T-helper 9 cell (primary cell): ENCODE measurements at regions not wholly inside any gene's neighbourhood (a gene's known extent, or its start where the extent isn't known, plus 50 kb on each side); places are given as distances from the start of the nearest gene placed in this dataset.
"Not testable (repeated sequence)": the region's sequence is repeated elsewhere in the genome, so short reads cannot be mapped to it uniquely, and the experiment has no call there.

ENCODE experiments used
- DNase-seq: peaks from one replicate; pipeline ENCODE4 v3.0.0-alpha.2; 2020

DNA sequence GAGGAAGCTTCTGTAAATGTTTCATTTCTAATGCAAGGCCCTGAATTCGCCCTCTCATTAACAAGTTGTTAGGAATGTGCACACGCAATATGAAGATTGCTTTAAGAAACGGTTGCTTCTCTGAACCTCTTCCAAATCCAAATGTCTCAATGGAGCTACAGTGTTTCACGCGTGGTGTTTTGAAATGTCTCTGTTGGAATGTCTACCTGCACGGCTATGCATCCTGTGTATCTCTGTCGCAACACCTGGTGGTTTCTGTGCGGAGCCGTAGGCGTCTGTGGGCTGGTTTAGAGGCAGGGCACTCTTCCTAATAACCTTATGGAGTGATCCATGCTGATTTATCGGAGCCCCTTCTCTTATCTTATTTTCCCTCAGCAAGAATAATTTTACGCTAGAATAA is 1584.2 kb upstream of the SLC10A2 start:
- no peak for DNase-seq

DNA sequence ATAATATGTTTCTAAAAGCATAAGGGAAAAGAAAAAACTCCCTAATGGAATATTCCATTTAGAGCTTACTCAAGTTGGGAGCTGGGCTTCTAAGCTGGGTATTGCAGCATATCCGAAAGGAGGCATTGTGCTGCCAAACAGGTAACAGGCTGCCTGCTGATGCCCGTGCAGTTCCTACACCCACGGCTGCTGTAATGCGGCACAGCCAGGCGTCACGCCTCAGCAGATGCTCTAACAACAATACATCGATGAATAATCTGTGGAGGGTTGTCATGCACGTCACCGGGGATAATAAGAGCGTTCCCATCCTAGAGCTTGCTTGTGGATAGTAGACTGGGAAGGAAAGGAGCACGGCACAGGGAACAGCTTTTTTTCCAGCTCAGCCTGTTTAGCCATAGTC is 1582.1 kb upstream of the SLC10A2 start:
- DNase-seq = no peak

DNA sequence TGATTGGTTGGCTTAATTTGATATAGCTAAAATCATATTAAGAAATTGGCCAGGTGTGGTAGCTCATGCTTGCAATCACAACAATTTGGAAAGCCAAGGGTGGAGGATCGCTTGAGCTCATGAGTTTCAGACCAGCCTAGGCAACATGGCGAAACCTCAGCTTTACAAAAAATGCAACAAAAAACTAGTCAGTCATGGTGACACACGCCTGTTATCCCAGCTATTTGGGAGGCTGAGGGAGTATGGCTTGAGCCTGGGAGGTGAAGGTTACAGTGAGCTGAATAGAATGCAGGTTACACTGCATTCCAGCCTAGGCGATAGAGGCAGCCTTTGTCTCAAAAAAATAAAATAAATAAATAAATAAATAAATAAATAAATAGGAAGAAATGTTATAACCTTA is 1579.6 kb upstream of the SLC10A2 start:
- no peak for DNase-seq

DNA sequence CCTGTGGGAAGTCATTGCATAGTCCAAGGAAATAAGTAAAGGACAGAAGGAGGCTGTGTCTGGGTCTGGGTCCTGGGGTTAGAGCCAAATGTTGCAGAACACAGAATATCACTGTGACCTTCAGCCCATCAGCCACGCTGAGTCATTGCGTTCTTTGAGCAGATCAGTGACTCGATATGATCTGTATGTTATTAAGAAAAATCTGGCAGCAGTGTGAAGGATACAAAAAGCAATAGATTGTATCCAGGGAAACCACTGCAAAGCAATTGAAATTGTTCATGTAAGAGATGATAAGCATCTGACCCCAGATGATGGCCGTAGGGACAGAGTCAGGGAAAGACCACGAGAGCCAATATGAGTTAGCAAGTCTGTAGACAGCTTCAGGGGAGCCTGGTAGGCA is 1575.1 kb upstream of the SLC10A2 start:
- no peak for DNase-seq

DNA sequence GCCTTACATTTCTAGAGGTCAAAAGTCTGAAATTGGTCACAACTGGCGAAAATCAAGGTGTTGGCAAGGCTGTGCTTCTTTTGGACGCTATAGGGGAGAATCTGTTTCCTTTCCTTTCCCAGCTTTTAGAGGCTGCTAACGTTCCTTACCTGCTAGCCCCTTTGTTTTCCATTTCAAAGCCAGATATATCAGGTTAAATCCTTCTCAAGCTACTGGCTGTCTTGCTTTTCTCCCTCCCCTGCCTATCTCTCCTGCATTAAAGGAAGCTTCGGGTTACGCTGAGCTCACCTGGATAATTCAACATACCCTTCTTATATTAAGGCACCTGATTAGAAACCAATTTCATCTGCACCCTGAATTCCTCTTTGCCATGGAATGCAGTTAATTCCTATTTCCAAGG is 1569.7 kb upstream of the SLC10A2 start:
- no peak for DNase-seq

DNA sequence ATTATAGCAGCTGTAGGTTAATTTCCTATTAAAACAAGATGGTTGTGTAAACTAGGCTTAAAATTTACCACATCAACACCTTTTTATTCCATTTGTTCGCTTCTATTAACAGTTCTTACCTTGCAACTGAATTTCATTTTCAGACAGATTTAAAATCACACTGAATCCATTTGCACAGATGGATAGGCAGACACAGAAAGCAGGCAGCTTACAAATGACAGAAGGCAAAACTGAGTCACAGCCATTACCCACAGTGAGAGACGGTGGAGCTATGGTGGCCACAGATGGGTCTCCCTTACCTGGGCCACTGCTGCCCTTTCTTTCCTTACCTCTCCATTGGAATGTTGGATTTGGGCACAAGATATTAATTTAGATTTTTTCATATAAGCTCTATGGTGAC is 1567.8 kb upstream of the SLC10A2 start:
- no peak for DNase-seq

DNA sequence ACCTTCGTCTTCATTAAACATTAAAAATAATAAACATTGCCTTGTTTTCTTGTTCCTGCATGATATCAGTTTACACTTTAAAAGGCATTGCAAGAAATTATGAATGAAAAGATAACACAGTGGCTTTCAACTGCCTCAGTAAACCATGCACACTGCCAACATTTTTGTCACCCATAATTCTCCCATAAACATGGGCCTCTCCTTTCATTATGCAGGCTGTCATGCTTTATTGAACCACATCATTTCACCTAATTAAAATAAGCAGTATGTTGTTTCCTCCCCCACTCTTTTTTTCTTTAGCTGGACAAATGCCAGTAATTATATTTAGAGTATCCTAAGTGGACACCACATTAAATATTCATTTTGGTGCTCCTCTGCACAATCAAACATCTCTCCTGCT is 1566.5 kb upstream of the SLC10A2 start:
- no peak for DNase-seq

DNA sequence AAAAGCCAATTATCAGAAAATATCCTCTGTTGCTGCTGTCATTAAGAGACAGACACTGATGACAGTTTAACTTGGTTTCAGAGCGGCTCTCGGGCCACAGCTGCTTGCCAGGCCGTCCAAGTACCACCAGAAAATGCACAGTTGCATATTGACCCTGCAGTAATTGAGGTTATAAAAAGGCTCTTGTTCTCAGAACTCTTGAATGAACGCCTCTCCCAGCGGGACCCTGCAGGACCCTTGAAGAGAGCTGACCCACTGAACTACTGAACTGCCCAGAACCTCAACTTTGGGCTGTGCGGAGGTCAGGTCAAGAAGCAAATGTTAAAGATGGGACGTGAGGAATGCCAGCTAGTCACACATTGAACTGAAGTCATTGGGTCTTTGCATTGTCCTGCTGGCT is 1559.0 kb upstream of the SLC10A2 start:
- DNase-seq = no peak

DNA sequence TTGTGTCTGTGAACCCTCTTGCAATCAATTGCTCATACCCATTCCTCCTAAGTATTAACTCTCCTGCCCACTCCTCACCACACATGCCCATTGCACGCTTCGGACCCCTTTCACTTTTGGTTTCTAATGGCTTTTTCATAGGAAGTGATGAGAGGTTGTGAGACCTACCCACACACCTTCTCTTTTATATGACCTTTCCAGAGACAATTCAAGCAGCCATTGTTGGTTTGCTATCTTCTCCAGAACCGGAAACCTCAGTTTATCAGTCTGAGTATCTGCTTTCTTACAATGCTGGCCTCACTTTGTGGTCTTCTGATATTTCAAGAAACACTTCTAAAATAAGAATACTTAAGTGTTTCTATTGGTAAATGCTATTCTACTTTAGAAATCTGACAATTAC is 1550.8 kb upstream of the SLC10A2 start:
- DNase-seq = no peak

DNA sequence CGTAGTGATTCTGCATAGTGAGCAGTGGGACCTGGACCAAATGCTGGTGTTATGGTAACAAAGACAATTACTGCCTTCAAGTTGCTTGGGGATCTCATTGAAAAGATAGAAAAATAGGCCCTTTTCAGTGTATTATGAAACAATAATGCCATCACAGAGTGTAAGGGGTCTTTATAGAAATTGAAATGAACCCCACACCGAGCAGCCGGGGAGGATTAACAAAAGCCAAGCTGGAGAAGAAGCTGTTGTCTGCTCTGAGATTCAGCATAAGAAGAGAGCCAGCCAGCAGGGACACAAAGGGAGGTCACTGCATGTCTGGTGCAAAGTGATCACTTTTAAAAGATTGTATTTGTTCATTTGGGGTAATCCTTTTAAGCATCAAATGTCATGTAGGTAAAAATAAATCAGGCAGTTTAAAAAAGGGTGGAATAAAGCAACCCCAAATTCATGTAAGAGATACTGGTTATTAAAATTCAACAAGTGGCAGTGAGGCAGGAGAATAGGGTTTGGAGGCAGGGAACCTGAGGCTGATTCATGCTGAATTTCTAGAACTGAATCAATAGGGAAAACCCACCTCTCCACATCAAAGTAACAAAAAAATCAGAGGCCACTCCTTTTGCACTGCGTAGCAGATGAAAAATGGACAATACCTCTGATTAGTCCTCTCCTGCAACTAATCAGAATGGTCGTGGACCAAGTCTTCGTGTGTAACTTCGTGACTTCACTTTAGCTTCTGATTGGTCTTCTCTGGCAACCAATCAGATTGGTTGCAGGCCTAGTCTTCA is 1548.3 kb upstream of the SLC10A2 start:
- no peak for DNase-seq

DNA sequence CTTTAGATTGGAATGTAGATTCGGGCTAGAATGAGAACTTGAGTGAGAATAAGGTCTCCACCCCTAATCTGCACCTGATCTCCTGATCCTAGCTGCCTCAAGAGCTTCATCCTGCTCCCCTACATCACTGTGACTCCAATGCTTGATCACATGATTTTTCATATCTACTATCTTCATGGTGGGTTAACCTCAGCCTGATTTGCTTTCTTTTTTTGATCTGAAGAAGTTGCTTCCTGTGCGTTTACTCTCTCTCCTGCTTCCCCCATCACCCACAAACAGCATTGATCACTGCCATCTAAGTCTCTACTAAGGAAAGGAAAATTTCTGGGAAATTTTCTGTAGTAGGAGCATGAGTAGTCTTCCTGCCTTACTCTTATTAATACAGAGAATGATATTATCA is 1542.1 kb upstream of the SLC10A2 start:
- DNase-seq = no peak

DNA sequence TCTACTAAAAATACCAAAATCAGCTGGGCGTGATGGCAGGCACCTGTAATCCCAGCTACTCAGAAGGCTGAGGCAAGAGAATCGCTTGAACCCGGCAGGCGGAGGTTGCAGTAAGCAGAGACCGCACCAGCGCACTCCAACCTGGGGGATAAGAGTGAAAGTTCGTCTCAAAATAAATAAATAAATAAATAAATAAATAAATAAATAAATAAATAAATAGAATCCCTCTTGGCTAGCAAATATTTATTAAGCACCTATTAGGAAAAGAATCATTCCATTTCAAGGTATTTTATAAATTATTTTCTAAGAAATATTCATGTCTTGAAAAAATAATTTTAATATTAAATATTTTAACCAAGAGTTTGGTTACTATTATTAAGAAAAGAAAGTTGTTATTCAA is 1539.2 kb upstream of the SLC10A2 start:
- DNase-seq = not testable (repeated sequence)

DNA sequence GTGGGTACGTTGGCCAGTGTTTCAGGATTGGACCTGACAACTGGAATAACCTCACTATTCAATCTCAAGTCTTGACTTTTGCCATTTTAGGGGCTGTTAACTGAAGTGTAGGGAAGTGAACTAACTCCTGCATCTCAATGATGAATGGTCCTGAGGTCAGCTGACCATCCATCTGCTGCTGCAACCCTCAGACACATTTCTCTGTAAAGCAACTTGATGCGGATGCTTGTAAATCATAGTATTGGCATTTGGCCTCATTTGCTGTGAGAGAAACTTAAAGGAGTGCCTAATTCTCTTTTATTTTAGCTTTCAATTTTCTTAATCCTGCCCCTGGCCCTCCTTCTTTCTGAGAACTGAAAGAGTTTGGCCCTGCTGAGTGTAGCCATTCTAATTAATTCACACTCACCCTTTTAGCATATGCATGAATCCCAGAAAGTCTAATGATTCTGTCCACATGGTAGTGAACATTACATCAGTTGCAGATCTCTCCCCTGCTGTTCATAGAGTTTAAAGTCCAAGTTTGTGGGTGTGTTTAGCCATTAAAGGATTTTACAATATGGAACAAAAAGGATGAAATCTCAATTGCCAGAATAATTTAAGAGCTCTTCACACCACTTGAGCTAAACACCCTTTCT is 1531.4 kb upstream of the SLC10A2 start:
- no peak for DNase-seq

DNA sequence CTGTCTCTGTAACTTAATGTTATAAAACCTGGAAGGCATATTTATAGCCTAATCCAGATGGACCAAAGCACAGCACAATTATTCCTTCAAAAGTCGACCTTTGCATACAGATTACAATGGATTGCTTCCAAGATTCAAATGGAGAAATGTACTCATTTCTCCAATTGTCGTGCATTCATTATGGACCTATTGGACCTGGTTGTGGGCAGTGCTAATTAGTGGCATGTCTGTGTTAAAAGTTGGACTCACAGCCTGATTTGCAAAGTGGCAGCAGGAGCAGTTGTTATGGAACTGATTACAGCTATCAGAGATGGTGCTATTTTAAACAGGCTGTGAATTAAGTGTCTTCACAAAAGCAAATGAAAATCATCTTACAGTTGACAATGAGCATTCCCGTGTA is 1529.3 kb upstream of the SLC10A2 start:
- no peak for DNase-seq

DNA sequence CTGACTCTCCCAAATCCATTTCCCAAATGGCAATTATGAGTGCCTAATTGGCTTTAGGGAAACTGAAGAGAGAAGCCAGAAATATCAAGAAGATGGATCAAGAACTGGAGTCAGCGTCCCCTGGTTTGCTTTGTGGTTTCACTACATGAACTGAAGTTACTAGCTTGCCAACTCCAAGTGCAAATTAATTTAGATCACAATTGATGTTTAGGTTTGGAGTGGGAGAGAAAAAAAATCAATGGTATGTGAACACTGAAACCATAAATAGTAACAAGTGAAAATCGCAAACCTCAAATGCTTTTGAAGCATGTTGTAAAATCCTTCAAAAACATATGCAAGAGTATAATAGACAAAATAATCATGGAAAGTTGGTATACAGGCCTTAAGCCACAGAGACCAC is 1528.6 kb upstream of the SLC10A2 start:
- no peak for DNase-seq

DNA sequence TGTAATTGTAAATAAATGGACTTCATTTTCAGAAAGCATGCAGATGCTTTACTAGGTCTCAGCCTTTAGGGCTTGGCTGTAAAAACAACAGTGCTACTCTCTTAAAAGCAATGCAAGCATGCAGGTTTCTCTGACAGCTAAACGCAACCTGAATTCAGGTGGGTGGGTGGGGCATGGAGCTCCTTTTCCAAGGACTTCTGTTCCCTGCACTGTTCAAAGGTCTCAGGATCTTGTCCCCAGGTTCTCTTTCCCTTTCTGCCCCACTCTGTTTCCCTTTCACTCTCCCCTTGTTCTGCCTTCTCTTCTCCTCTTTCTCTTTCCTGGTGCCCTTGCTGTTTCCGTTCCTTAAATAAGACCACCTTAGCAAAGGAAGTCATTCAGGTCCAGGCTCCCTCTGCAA is 1527.5 kb upstream of the SLC10A2 start:
- no peak for DNase-seq

DNA sequence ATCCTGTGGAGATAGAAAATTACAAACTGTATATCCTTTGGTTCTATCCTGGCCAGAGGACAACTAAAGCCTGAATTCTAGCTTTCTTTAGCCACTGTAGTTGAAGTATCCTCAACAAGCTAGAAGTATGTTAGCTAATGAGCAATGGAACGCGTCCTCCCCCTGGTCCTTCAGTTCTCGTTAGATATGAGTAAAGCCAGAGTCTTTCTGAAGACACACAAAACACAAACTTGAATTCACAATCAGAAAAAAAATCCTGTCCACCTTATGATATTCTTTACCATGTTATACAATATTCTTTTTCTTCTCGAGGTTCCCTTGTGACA is 1527.0 kb upstream of the SLC10A2 start:
- no peak for DNase-seq

DNA sequence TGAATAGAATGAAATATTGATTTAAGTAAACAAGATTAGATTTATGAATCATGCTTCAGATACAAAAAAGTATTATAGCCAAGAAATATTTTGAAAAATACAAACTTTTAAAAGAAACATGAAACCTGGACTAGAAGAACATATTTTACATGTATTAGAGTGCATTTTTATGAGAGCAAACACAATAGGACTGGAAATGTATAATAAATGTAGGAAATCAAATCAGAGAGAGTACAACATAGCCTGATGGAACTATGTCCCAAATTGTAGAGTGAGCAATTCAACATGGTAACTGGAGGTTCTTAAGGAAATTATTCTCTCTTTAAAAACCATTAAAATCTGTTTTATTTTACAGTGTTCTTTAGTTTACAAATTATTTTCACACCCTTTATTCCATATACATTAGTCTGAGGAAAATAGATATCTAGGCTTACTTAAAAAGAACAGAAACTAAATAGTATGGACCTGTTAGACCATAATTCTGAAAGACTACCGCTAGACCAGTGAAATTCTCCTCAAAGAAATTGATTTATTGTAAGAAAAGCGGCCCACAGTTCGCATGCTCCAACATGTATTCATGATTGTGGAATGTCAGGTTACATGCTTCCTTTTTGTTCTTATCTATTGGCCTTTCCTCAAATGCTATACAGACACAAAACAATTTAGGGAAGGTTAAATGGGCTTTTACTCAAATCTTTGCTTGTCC is 1526.5 kb upstream of the SLC10A2 start:
- DNase-seq = no peak

DNA sequence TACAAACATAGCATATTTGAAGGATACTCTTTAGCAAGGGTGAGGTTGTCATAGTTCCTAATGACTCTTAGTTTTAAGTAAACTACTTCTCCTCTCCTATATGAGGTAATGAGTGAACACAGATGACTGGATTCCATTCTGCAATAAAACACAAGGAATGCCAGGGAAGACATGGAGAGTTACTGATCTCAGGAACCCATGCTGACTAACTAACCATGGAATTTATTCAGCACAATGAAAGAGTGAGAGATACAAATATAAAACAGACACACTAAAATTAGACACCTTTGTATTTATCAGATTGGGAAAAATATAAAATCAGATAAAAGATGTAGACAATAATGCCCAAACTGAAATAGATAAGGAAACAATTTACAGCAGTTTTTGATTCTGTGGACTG is 1525.9 kb upstream of the SLC10A2 start:
- DNase-seq = no peak

DNA sequence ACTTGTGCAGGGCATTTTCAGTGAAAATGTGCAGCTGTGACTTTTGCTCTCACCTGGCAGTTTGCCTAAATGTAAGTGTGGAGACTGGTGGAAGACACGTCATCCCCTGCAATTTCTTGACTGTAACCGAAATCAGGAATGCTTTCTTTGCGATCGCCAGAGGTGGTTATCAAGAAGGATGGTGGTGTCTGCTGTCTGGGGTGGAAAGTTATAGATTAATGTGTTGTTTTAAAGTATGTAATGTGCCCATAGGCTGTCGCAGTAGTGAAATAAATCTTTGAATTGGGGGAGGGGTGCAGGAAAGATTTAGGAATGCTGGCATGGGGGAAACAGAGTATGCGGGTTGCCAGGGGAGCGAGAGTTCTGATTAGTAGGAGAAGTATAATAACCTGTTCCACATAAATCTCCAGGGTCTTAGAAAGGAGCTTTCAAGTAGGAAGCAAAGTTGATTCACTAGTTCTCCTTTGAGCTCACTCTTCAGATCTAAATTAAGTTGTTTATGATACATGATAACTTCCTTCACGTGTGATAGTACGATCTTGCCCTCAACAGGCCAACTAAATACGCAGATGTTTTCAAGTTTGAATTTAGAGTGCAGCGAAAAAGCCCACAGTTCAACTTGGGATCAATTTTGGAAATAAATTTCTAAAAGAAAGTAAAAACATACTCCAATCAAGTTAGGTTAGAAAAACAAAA is 1520.0 kb upstream of the SLC10A2 start:
- DNase-seq = no peak

DNA sequence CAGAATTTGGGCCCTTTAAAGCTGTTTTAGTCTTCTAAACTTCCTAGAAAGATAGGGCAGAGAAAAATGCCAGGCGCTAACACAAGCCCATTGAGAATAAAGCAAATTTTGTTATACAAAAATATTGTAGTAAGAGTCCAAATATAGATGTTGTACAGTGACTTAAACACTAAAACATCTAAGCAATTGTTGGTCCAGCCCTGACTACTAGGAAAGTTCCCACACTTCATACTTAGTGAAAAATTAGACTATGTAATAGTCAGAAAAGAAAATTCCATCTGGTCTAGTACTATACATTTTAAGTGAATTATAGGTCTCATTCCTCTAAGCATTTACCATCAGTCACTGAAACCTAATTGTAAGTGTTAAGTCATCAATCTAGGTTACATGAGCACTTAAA is 1518.3 kb upstream of the SLC10A2 start:
- DNase-seq = no peak

DNA sequence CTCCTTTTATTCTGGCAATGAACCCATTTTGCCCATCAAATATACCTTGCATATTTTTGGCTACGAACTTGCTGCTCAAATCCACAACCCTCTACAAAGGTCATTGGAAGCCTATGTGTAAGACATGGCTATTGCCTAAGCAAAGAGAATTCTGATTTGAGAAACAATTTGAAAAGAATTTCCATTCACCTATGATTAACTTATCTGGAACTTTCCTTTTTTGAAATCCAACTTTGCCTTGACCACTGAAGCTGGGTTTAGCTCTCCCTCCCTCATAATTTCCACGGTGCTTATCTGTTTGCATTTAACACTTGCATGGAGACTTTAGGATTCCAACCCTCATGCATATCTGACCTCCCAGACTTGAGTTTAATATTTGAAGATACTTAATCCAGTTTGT is 1514.7 kb upstream of the SLC10A2 start:
- DNase-seq = no peak

DNA sequence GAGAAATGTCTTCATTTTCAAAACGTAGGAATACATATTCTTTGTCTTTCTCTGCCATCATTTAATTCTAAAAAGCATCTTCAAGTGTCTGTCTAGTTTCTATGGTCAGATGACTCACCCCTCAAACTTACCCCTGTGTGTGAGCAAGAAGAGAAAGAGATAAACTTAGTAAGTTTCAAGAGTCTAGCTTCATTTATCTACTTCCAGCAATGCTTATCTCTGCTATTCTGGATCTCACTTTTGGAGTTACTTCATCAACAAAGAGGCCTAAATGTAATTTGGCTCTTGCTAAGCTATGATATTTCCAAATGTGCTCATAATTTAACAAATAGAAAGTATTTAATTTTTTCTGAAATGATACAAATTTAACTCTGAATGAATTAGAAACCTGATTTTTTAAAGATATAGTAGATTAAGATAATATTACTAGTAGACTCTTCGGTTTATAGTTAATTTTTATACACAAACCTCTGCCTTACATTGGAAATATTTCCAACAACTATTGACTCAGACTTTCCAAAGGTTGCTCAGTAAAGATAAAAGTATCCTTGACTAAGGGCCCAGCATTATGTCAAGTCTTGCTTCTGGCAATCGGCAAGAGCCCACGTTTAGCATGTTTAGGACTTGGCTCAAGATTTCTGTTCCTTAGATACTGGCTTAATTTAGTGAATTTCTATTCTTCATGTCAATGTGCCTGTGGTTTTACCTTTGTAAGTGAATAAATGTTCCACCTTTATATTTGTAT is 1511.0 kb upstream of the SLC10A2 start:
- DNase-seq = no peak
